ENCODE measurements at regions not wholly inside any gene's neighbourhood (a gene's known extent, or its start where the extent isn't known, plus 50 kb on each side); places are given as distances from the start of the nearest gene placed in this dataset.
"Not testable (repeated sequence)": the region's sequence is repeated elsewhere in the genome, so short reads cannot be mapped to it uniquely, and the experiment has no call there.

DNA sequence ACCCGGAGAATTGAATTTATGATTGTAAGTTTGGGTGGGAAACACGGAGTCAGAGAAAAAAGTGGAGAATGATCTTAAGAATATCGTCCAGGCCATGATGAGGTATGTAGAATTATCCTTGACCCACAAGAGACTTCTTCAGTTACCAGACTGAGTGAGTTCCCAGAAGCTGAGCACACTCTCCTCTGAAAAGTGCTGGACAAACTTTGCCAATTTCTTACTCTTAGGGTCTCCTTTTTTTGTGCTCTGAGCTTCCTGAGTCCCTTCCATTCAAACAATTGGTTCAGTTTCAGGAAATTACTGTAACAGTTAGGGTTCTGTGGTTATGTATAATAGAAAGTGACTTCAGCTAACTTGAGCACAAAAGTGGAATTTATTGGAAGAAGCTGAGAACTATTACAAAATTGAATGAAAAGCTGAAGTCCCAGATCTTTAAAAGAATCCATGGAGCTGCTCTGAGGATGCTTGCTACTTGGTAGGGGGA lies 50.6 kb upstream of the EHBP1 start:
- H3K36me3 Mint-ChIP-seq (ENCODE audit: low read depth): no peaks in the 10 kb centered on the region
- TF ChIP-seq, protein P1, sequence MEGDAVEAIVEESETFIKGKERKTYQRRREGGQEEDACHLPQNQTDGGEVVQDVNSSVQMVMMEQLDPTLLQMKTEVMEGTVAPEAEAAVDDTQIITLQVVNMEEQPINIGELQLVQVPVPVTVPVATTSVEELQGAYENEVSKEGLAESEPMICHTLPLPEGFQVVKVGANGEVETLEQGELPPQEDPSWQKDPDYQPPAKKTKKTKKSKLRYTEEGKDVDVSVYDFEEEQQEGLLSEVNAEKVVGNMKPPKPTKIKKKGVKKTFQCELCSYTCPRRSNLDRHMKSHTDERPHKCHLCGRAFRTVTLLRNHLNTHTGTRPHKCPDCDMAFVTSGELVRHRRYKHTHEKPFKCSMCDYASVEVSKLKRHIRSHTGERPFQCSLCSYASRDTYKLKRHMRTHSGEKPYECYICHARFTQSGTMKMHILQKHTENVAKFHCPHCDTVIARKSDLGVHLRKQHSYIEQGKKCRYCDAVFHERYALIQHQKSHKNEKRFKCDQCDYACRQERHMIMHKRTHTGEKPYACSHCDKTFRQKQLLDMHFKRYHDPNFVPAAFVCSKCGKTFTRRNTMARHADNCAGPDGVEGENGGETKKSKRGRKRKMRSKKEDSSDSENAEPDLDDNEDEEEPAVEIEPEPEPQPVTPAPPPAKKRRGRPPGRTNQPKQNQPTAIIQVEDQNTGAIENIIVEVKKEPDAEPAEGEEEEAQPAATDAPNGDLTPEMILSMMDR (conservative IDR thresholded peaks at IDR 0.05): no peak
- no peaks in the 10 kb centered on the region for H3K4me1 Mint-ChIP-seq
- H3K9me3 Mint-ChIP-seq: no peaks in the 10 kb centered on the region
- no peak overlapping the region for H3K4me3 Mint-ChIP-seq
- no peak overlapping the region for H3K27ac Mint-ChIP-seq (ENCODE audit: unreplicated experiment)
- H3K27me3 Mint-ChIP-seq (ENCODE audit: low read depth): no peaks in the 10 kb centered on the region
- DNase-seq (ENCODE audit: low read depth, low spot score): no peak

- Mint-ChIP-seq H3K36me3 (ENCODE audit: low read depth) (no peaks in the 10 kb centered on the region), H3K27ac (ENCODE audit: unreplicated experiment) (no peak overlapping the region), H3K27me3 (ENCODE audit: low read depth) (no peaks in the 10 kb centered on the region), H3K9me3 (no peaks in the 10 kb centered on the region), H3K4me1 (no peaks in the 10 kb centered on the region), H3K4me3 (no peak overlapping the region)
- no peak for DNase-seq (ENCODE audit: low read depth, low spot score)
- TF ChIP-seq, protein P1 (conservative IDR thresholded peaks at IDR 0.05): no peak
Measured at GRCh38 chr2:62654423-62654791, 51.1 kb upstream of the EHBP1 start.

- H3K4me3 Mint-ChIP-seq: no peak overlapping the region
- no peak for DNase-seq (ENCODE audit: low read depth, low spot score)
- H3K27ac Mint-ChIP-seq (ENCODE audit: unreplicated experiment): no peak overlapping the region
- no peaks in the 10 kb centered on the region for H3K9me3 Mint-ChIP-seq
- TF ChIP-seq, protein P1 (conservative IDR thresholded peaks at IDR 0.05): no peak
- H3K27me3 Mint-ChIP-seq (ENCODE audit: low read depth): no peaks in the 10 kb centered on the region
- no peaks in the 10 kb centered on the region for H3K36me3 Mint-ChIP-seq (ENCODE audit: low read depth)
- H3K4me1 Mint-ChIP-seq: no peaks in the 10 kb centered on the region
Measured at GRCh38 chr2:62653582-62654422, 51.7 kb upstream of the EHBP1 start.

DNA sequence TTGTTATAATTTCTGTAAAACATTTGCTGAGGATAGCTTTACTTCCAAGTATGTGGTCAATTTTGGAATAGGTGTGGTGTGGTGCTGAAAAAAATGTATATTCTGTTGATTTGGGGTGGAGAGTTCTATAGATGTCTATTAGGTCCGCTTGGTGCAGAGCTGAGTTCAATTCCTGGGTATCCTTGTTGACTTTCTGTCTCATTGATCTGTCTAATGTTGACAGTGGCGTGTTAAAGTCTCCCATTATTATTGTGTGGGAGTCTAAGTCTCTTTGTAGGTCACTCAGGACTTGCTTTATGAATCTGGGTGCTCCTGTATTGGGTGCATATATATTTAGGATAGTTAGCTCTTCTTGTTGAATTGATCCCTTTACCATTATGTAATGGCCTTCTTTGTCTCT lies 56.4 kb upstream of the EHBP1 start:
- not testable (repeated sequence) for H3K9me3 Mint-ChIP-seq; H3K4me1 Mint-ChIP-seq; H3K27me3 Mint-ChIP-seq (ENCODE audit: low read depth); H3K36me3 Mint-ChIP-seq (ENCODE audit: low read depth); H3K27ac Mint-ChIP-seq (ENCODE audit: unreplicated experiment); DNase-seq (ENCODE audit: low read depth, low spot score); H3K4me3 Mint-ChIP-seq

GRCh38 chr2:62643100-62643471 lies 62.4 kb upstream of the EHBP1 start:
- H3K9me3 Mint-ChIP-seq: peaks cover 3% of the 10 kb centered on the region
- peaks cover 20% of the 10 kb centered on the region for H3K4me1 Mint-ChIP-seq
- DNase-seq (ENCODE audit: low read depth, low spot score): no peak
- H3K27ac Mint-ChIP-seq (ENCODE audit: unreplicated experiment): no peak overlapping the region
- H3K36me3 Mint-ChIP-seq (ENCODE audit: low read depth): peaks cover 2% of the 10 kb centered on the region
- no peaks in the 10 kb centered on the region for H3K27me3 Mint-ChIP-seq (ENCODE audit: low read depth)
- H3K4me3 Mint-ChIP-seq: no peak overlapping the region
- TF ChIP-seq, protein P1 (conservative IDR thresholded peaks at IDR 0.05): no peak

- TF ChIP-seq, protein P1 (conservative IDR thresholded peaks at IDR 0.05): no peak
- H3K4me1 Mint-ChIP-seq: peaks cover 20% of the 10 kb centered on the region
- H3K4me3 Mint-ChIP-seq: no peak overlapping the region
- no peak for DNase-seq (ENCODE audit: low read depth, low spot score)
- H3K36me3 Mint-ChIP-seq (ENCODE audit: low read depth): peaks cover 2% of the 10 kb centered on the region
- no peaks in the 10 kb centered on the region for H3K27me3 Mint-ChIP-seq (ENCODE audit: low read depth)
- peaks cover 6% of the 10 kb centered on the region for H3K9me3 Mint-ChIP-seq
- H3K27ac Mint-ChIP-seq (ENCODE audit: unreplicated experiment): no peak overlapping the region
Measured at GRCh38 chr2:62642429-62643099, 62.9 kb upstream of the EHBP1 start.

Data from neural crest cell (in vitro differentiated cells).